Omental fat pad (tissue), 3 donors: ENCODE measurements at regions not wholly inside any gene's neighbourhood (a gene's known extent, or its start where the extent isn't known, plus 50 kb on each side); places are given as distances from the start of the nearest gene placed in this dataset.

ENCODE experiments used
- ATAC-seq: fragments of 150-250 bp; one replicate; pipeline ENCODE4 v1.9.1; 2016; ENCODE audit warnings: mild to moderate bottlenecking, moderate library complexity; ENCODE audit not compliant: low FRiP score
- DNase-seq: peaks from one replicate; pipeline ENCODE4 v3.0.0-alpha.2; 2019; ENCODE audit warnings: low spot score
- TF ChIP-seq, protein P1 (sequence below), 3 donors: fragments of 450-650 bp; IDR thresholded peaks; one replicate each; pipeline ENCODE4 v1.5.1; 2016 to 2017; ENCODE audit warnings: antibody characterized with exemption in 3 of 3, mild to moderate bottlenecking in 3 of 3, moderate library complexity in 2 of 3

DNA sequence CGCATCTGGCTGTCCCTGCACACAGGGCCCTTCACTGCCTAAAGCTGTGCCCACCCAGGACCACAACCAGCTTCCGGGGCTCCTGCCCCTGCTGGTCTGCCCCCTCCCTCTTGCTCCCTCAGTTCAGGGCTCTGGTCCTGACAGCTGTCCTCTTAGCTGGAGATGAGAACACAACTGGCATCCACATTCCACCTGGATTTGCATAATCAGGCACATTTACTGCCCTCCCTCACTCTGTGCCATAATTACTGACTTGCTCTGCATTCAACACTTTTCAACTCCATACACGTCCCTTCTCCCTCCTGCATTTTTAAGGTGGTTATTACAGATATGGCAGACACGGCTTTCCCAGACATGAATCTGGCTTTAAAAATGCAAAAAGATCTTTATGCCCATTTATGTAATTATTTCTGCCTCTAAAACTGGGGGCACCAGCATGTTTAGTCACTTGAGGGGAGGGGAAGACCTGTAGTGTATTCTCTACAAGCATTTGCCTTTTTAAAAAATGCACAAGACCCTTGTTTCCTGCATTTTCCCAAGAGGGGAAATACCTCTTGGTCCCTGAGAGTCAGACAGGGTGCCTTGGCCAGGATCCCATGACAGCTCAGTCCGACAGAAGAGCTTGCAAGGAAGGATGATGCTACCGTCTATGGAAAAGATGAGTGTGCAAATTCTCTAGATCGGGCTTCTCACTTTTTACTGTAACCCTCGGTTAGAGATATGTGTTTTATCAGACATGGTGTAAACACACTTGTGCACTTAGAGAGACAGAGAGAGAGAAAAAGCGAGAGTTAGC lies 401.8 kb downstream of the PREX1 start:
- DNase-seq (no peak), ATAC-seq (no peak)
- TF ChIP-seq, protein P1, sequence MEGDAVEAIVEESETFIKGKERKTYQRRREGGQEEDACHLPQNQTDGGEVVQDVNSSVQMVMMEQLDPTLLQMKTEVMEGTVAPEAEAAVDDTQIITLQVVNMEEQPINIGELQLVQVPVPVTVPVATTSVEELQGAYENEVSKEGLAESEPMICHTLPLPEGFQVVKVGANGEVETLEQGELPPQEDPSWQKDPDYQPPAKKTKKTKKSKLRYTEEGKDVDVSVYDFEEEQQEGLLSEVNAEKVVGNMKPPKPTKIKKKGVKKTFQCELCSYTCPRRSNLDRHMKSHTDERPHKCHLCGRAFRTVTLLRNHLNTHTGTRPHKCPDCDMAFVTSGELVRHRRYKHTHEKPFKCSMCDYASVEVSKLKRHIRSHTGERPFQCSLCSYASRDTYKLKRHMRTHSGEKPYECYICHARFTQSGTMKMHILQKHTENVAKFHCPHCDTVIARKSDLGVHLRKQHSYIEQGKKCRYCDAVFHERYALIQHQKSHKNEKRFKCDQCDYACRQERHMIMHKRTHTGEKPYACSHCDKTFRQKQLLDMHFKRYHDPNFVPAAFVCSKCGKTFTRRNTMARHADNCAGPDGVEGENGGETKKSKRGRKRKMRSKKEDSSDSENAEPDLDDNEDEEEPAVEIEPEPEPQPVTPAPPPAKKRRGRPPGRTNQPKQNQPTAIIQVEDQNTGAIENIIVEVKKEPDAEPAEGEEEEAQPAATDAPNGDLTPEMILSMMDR (IDR thresholded peaks at IDR 0.05): no peak

DNA sequence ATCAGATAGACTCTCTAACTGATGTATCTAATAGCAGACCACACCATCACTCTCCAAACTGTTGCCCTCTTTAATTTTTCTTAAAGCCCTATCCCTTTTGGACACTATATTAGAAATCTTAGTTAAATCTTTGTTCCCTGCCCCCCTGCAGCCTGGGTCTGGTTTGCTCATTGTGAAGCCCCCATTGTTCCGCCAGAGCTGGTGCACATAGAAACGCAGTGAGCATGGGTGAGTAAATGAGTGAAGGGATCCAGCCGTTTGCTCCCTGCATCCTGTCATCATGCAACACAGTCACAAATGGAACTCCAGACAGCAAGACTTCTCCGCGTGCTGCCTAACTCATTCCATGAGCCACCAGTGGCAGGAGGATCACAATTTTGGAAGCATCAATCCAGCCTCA lies 402.5 kb downstream of the PREX1 start:
- no peak for DNase-seq
- no peak for ATAC-seq
- TF ChIP-seq, protein P1 (IDR thresholded peaks at IDR 0.05): no peak

DNA sequence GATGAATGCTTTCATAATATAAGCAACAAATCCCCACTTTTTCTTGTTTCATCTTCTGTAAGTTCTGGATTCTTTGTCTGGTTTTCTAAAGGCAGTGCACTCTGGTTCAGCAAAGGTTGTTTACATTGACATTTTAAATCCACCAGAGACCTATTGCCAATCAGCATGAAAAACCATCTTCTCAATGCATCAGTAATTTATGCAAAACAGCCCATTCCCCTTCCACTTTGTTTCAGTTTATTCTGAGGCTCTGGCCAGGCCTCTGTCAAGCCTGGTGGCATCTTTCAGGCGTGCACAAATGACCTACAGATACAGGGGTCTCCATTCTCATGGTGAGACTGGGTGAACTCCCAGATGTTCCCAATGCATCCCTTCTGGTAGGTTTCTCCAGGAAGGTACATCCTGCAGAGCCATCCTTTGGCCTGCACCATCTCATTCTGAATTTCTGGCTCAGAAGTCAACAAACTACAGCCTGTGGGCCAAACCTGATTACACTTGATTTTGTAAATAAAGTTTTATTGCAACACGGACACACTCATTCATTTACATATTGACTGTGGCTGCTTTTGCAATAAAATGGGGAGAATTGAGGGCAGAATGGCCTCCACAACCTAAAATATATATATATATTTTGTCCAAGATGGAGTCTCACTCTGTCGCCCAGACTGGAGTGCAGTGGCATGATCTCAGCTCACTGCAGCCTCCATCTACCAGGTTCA lies 405.4 kb downstream of the PREX1 start:
- TF ChIP-seq, protein P1 (IDR thresholded peaks at IDR 0.05): no peak
- ATAC-seq (no peak), DNase-seq (no peak)

DNA sequence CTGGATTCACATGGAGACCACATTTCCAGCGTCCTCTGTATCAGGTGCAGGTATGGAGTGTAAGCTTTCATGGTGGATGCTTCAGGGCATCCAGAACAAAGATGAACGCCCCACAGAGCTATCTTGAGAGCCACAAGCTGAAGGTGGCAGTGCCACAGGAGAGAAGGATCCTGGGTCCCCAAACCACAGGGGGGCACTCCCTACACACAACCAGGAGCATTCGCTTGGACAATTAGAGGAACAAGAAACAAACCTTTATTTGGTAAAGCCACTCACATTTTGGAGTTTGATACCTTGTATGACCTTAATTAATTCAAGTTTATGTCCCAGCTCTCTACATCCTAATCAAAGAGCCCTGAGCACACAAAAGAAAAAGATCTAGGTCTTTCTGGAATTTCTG lies 406.3 kb downstream of the PREX1 start:
- ATAC-seq (no peak), DNase-seq (no peak)

DNA sequence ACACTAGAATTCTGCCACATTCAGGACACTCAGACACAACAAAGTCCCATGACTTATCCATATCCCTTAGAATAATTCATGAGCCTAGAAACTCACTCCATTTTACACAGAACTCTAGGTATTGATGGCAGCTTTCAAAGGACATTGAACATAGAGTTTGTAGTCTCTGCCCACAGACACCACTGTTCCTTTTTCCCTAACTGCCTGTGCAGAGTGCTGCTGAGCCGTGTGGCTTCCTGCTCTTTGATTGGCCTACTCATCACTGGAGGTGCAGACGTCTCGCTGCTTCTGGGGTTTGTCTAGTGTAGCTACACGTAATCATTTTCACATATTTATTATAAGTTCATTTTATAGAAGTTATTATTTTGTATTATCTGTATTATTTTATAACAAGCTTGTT lies 407.6 kb downstream of the PREX1 start:
- DNase-seq (no peak), ATAC-seq (no peak)
- TF ChIP-seq, protein P1 (IDR thresholded peaks at IDR 0.05): no peak

More for the DNA sequence above, 406.3 kb downstream of the PREX1 start:
- TF ChIP-seq, protein P1 (IDR thresholded peaks at IDR 0.05): no peak

DNA sequence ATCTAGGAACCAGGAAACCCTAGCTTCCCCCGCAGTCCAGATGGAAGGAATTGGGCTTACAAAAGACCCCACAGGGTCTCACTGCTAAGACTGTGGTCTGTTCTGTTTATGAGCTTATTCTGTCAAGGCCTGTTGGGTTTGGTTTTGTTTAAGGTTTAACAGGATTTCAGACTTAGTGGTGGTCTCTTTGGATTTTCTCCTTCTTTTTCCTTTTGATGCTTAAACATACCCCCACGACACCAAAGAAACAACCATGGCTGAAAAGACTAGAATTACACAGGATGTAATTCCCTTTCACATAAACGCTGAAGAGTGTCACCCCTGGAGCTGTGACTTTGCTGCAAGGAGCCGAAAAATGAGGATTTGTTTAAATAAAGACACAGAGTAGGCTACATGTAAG lies 408.6 kb downstream of the PREX1 start:
- no peak for DNase-seq
- TF ChIP-seq, protein P1 (IDR thresholded peaks at IDR 0.05): no peak
- ATAC-seq: no peak

DNA sequence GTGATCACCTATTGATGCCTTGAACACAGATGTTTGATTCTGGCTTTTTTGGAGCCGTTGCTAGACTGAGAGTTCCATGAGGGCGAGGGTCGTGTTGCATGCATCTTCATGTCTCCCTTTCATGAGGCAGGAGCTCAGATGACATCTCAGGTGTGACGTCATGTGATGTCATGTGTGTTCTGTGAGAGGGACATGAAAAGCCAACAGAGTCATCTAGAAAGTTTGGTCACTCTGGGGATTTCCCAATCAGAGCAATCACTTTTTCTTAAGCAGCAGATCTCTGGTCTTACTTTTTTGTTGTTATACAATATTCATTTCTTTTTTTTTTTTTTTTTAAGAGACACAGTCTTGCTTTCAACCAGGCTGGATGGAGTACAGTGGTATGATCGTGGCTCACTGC lies 411.8 kb downstream of the PREX1 start:
- TF ChIP-seq, protein P1 (IDR thresholded peaks at IDR 0.05): no peak

More for the DNA sequence above, 411.8 kb downstream of the PREX1 start:
- DNase-seq: no peak
- ATAC-seq: no peak
